Stimulated activated CD8-positive, alpha-beta memory T cell treated with anti-CD3 and anti-CD28 coated beads, Interleukin-2, amount 100 ng/mL, for 48 hours (primary cell): ENCODE measurements at regions not wholly inside any gene's neighbourhood (a gene's known extent, or its start where the extent isn't known, plus 50 kb on each side); places are given as distances from the start of the nearest gene placed in this dataset.

ENCODE experiments used
- DNase-seq, 2 donors: peaks; one replicate each; pipeline ENCODE4 v3.0.0-alpha.2; 2020; ENCODE audit warnings: low read depth in 2 of 2

GRCh38 chr13:54879036-54879435 lies 1850.4 kb downstream of the OLFM4 start:
- DNase-seq: no peak

DNA sequence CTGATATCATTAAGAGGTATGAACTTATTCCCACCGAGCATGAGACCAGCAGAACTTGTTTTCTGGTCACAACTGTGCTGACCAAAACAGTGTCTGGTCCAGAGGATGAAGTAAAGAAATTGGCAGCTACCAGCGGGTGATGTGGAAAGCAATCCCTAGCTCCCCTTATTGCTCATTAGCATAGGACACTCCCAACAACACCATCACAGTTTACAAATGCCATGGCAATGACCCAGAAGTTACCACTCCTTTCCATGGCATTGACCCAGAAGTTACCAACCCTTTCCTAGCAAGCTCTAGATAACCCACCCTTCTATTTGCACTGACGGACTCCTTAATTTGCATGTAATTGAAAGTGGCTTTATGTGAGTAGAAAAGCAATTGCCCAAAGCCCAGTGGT lies 1856.1 kb downstream of the OLFM4 start:
- no peak for DNase-seq

DNA sequence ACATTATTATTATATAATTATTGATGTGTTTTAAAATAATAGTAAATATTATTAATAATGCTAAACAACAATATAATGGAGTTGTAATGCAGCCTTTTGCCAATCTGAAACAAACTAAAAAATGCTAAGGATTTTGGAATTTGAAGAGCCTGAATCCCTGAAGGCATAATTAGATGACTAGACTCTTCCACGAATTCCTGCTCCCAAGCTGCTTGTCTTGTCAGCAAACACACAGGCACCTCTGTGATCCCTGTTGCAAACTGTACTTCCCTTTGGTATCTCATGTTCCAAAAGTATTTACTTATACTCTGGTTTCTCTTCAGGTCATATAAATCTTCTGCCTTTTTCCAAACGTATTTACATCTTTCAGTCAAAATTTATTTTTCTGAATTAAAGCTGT lies 1862.4 kb downstream of the OLFM4 start:
- no peak for DNase-seq

DNA sequence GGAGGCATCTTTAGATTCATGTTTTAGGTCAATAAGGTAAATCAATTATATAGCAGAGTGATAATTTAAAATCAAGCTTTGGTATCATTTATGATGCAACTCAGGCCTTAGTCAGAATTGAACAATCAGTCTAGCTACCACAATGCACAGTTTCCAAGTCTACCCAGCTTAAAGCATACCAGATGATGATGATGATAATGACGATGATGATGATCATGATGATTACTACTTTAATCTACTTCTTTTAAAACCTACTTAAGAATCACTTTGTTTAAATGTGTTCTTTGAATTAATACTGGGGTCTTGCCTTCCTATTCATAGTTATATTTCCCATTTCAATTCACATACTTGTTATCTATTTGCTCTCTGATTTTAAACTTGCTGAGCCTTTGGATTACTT lies 1872.7 kb downstream of the OLFM4 start:
- DNase-seq: no peak

GRCh38 chr13:54912367-54912766 lies 1883.8 kb downstream of the OLFM4 start:
- no peak for DNase-seq

- no peak for DNase-seq
Observed at GRCh38 chr13:54913668-54914067, 1885.1 kb downstream of the OLFM4 start.

- no peak for DNase-seq
Observed at GRCh38 chr13:54927538-54927937, 1898.9 kb downstream of the OLFM4 start.

GRCh38 chr13:54928071-54928470 lies 1899.5 kb downstream of the OLFM4 start:
- DNase-seq: no peak

- no peak for DNase-seq
Observed at GRCh38 chr13:54934121-54934520, 1905.5 kb downstream of the OLFM4 start.

DNA sequence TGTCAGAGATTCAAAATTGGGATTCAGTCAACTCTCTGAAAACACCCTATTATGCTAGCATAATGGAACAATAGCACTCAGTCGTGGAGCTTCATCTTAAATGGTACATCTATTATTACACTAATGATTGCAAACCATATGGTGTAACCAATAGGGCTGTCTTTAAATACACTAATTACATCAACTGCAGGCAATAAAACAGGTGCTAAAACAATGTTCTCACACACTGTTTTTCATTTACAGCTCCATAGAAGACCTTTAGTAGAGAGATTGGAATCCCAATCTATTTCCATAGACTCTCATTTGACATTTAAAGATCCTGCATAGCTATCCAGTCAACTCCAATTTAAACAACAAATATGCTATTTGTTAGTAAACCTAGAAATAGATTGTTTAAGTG lies 1917.4 kb downstream of the OLFM4 start:
- DNase-seq: no peak

DNA sequence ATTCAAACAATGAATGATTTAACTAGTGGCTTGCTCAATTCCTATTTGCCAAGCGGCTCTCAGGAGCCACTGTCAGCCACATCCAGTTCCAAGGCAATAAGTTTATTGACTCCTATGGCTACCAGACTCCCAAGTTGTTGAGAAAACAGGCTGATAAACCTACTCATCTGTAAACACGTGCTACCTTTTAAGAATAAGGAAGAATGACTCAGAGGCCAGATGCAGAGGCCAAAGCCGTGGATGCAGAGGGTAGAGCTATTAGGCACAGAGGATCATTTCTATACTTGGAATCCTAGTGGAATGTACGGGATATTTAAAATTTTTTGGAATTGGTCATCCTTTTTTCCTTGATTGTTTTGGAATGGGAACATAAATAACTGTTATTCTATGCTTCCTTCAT lies 1921.1 kb downstream of the OLFM4 start:
- DNase-seq: no peak

DNA sequence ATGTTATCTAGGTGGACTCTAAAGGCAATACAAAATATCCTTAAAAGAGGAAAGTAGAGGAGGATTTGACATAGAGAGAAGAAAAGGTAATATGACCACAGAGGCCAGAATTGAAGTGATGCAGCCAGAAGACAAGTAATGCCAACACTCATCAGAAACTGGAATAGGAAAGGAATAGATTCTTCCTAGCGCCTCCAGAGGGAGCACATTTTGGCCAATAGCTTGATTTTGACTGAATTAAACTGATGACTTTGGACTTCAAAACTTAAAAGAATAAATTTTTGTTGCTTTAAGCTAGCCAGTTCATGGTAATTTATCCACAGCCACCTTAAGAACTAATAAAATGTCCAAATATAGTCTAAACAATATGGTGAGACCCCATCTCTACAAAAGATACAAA lies 1921.9 kb downstream of the OLFM4 start:
- DNase-seq: no peak

DNA sequence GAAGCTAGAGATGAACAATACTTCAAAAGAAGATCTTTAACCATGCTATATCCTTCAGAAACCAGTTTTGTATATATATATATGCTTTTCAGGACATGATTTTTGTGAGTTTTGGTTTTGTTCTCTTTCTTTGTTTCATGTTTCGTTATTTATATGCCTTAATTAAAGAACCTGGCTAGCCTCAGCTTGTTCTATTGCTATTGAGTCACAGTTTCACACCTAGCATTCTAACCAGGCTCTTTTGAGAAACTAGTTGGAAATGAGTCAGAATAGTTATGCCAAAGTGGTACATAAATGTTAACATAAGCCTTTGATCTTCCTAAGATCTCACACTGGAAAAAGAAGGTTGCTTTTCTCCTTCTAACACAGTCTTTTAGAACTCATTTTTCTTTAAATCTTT lies 1925.2 kb downstream of the OLFM4 start:
- DNase-seq: no peak

- DNase-seq: no peak
Observed at GRCh38 chr13:54958781-54959180, 1930.2 kb downstream of the OLFM4 start.

- DNase-seq: no peak
Observed at GRCh38 chr13:54965881-54966280, 1937.3 kb downstream of the OLFM4 start.

DNA sequence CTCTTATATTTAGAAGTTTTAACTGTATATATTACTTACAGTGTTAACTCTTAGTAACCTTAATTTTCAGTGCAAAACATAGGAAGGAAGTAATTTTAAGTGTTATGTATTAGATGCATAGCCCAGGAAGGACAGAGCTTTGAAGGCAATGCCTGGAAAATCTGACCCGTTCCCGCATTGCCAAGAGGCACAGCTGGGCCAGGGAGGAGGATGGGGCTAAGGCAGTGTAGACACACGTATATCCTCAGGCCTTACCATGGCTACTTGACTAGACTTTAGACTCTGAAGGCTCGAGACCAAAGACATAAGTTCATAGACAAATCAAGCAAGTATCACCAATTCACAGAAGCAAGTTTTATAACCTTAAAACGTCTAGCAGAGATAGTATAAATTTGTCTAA lies 1944.2 kb downstream of the OLFM4 start:
- no peak for DNase-seq

- no peak for DNase-seq
Observed at GRCh38 chr13:54975676-54976075, 1947.1 kb downstream of the OLFM4 start.

DNA sequence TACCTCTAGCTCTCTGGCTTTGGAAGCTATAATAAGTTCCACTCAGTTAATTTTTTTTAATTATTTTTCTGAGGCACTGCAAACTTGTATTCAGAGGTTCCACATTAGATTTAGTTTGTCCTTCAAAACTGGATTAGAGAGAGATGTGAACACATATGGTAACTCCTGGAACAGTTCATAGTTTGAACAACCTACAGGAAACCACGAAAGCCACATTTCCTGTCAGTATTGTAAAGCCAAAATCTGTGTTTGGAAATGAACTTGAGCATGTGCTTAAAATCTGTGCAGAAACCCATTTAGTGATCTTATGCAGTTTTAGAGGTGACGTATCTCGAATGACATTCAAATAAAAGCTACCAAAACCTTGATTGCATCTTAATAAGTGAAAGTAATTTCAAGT lies 1952.0 kb downstream of the OLFM4 start:
- DNase-seq: no peak

- no peak for DNase-seq
Observed at GRCh38 chr13:54989418-54989817, 1960.8 kb downstream of the OLFM4 start.

DNA sequence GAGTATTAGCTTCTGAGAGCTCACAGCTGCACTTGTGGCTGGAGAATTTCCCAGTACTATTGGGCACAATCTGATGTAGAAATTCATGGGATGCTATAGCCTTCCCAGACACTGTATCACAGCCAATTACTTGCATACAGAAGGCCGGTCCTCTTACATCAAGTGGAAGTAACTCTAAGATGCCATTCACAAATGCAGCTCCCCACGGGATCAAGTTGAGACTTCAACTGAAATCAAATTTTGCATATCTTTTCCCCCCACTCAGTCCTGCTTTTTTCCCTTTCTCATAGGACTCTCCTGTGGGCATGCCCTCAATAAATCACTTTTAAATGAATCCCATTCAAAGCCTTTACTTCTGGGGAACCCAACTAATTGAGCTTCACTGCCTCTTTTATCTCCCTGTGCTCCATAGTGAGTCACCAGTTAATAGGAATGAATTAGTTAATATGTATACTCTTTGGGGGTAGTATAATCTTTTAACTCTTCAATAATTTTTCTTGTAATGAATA lies 1970.8 kb downstream of the OLFM4 start:
- DNase-seq: no peak

DNA sequence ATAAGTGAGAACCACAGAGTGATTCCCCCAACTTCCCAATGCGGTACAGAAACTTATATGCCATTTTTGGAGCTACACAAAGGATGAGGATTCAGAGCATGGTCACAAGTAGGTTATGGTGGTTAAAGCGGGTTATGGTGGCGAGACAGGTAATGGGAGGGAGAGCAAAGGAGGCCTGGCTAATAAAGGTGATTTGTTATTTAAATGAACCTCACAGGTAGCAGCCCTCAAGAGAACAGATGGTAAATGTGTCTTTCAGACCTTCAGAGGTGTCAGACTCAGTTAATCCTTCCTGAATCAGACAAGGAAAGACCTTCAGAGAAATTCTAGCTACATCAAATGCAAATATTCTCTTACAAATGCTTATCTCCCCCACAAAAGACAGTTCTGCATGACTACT lies 1971.4 kb downstream of the OLFM4 start:
- DNase-seq: no peak

DNA sequence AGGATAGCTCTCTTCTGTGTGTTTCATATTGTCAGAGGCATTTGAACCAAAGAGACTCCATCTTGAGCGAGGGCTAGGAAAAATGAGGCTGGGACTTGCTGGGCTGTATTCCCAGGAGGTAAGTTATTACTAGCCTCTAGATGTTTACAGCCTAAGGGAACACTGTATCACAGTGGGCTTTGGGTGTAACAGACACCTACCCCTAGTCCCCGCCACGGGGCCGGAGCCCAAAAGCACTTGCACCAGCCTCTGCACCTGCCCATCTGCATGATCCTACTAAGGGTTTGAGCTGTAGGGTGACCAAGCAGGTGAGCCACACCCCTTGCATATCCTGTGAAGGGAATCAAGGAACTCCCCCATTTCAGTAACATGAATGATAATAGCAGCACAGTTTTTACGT lies 1972.2 kb downstream of the OLFM4 start:
- DNase-seq: no peak

DNA sequence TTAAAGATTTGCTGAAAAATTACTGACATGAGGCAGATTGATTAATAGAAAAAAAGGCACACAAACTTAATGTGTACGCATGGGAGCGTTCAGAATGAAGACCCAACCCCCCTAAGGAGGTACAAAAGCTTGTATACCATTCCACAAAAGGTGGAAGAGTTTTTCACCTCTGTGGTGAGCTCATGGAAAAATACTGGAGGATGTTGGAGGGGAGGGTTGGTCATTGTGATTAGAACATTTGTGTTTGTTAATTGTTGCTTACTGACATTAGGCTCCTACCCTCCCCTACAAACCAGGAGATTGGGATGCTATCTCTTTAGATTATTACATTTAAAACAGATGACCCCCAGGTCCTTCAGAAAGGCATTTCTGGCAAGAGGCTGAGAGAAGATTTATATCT lies 1973.3 kb downstream of the OLFM4 start:
- no peak for DNase-seq

DNA sequence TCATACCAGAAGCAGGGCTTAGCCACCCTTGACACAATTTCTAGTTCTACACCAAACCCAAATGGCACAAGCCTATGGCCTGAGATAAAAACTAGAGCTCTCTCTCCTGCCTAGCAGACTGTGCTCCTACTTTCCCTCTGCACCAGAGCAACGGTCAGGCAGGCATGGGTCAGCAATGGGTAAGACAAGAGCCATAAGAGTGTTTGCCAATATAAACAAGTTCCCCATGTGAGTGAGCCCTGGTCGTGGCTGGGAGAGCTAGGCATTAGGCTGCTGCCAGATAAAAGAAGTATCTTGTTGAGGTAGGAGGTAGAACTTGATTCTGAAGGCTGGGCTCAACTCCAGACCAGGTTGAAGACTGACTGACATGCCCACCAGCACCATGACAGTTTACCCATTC lies 1979.1 kb downstream of the OLFM4 start:
- DNase-seq: no peak

- DNase-seq: no peak
Observed at GRCh38 chr13:55013051-55013450, 1984.4 kb downstream of the OLFM4 start.
